GM21360 (cell line): ENCODE measurements at regions not wholly inside any gene's neighbourhood (a gene's known extent, or its start where the extent isn't known, plus 50 kb on each side); places are given as distances from the start of the nearest gene placed in this dataset.

Experiments
- ATAC-seq: cut with Tn5 transposase; IDR thresholded peaks from one replicate; pipeline ENCODE4 v1.9.1; 2021; ENCODE audit warnings: mild to moderate bottlenecking, moderate library complexity; ENCODE audit not compliant: unreplicated experiment

DNA sequence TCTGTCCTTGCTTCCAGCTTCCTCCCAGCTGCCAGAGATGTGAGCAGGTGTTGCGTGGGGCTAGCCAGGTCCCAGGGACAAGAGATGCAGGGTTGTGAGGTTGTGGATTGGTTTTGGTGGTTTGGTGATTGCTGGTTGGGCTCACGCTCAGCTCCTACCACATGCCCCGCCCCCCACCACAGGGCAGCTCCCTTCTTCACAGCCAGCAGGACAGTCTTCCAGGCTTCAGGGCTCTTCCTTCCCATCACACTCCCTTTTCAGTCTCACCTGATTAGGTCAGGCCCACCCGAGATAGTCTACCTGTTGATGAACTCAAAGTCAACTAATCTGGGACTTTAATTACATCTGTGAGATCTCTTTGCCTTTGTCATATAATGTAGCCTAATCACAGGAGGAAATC is 52.0 kb upstream of the GLI2 start:
- no peak for ATAC-seq

GRCh38 chr2:120684289-120685065 is 51.2 kb upstream of the GLI2 start:
- no peak for ATAC-seq

DNA sequence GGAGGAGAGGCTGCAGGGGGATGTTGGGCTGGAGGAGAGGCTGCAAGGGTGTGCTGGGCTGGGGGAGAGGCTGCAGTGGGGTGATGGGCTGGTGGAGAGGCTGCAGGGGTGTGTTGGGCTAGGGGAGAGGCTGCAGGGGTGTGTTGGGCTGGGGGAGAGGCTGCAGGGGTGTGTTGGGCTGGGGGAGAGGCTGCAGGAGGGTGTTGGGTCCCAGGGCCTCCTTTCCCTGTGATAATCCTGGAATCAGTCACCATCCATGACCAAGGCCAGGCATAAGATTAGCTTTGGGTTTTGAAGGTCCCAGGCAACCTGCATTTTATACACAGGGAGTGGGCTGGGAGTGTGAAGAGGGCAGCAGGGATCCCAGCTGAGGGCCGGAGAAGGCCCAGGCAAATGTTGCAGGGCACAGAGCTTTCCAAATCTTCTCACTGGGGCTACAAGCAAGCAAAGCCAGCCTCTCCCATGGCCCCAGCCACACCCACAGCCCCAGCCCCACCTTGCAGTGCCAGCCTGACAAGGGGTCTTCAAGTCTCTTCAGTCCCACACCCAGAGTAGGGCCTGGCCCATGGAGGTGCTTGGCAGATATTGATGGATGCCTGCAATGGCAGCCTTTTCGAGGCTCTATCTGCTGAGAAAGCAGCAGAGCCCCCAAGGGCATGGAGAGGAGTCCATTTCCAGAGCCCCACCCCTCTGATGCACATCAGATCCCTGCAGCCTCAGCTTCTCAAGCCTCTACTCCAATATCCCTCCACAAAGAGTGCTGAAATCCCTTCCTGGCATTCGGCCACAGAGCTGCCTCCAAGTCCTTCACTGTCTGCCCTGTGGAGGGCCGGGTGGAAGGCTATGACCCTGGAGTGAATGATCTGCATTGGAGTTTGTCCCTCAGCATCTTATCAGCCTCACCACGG is 50.3 kb upstream of the GLI2 start:
- ATAC-seq = no peak
